HG03175 (cell line): ENCODE measurements at regions not wholly inside any gene's neighbourhood (a gene's known extent, or its start where the extent isn't known, plus 50 kb on each side); places are given as distances from the start of the nearest gene placed in this dataset.

Experiments
- ATAC-seq: cut with Tn5 transposase; IDR thresholded peaks from one replicate; pipeline ENCODE4 v1.9.1; 2021; ENCODE audit warnings: mild to moderate bottlenecking, moderate library complexity; ENCODE audit not compliant: unreplicated experiment

GRCh38 chr3:68468695-68469375, 463.5 kb downstream of the TAFA4 start:
- no peak for ATAC-seq

GRCh38 chr3:68467465-68467864, 464.9 kb downstream of the TAFA4 start:
- no peak for ATAC-seq

- ATAC-seq = no peak
Measured at GRCh38 chr3:68458581-68458980, 473.8 kb downstream of the TAFA4 start.

- ATAC-seq = no peak
Measured at GRCh38 chr3:68448510-68449383, 483.6 kb downstream of the TAFA4 start.

- ATAC-seq = no peak
Measured at GRCh38 chr3:68447885-68448284, 484.5 kb downstream of the TAFA4 start.

GRCh38 chr3:68441054-68441453, 491.3 kb downstream of the TAFA4 start:
- ATAC-seq = no peak

- ATAC-seq = no peak
Measured at GRCh38 chr3:68436619-68437401, 495.5 kb downstream of the TAFA4 start.

- ATAC-seq = no peak
Measured at GRCh38 chr3:68428495-68428894, 503.9 kb downstream of the TAFA4 start.

GRCh38 chr3:68424796-68425460, 507.4 kb downstream of the TAFA4 start:
- no peak for ATAC-seq

- no peak for ATAC-seq
Measured at GRCh38 chr3:68408626-68409025, 523.7 kb downstream of the TAFA4 start.

- ATAC-seq = no peak
Measured at GRCh38 chr3:68403741-68404140, 528.6 kb downstream of the TAFA4 start.

- no peak for ATAC-seq
Measured at GRCh38 chr3:68402235-68402918, 530.0 kb downstream of the TAFA4 start.

- no peak for ATAC-seq
Measured at GRCh38 chr3:68378631-68379030, 553.7 kb downstream of the TAFA4 start.

GRCh38 chr3:68373727-68374126, 558.6 kb downstream of the TAFA4 start:
- ATAC-seq = no peak

GRCh38 chr3:68363796-68364195, 568.6 kb downstream of the TAFA4 start:
- no peak for ATAC-seq

GRCh38 chr3:68360492-68360891, 571.9 kb downstream of the TAFA4 start:
- ATAC-seq = no peak

- ATAC-seq = no peak
Measured at GRCh38 chr3:68345781-68346180, 586.6 kb downstream of the TAFA4 start.

- no peak for ATAC-seq
Measured at GRCh38 chr3:68342426-68342825, 589.9 kb downstream of the TAFA4 start.

- ATAC-seq = no peak
Measured at GRCh38 chr3:68336042-68336441, 596.3 kb downstream of the TAFA4 start.

GRCh38 chr3:68334367-68334986, 597.9 kb downstream of the TAFA4 start:
- ATAC-seq = no peak
